ENCODE measurements at regions not wholly inside any gene's neighbourhood (a gene's known extent, or its start where the extent isn't known, plus 50 kb on each side); places are given as distances from the start of the nearest gene placed in this dataset.

- DNase-seq (ENCODE audit: low read depth, low spot score), result no peak
Observed at GRCh38 chr13:40211586-40211968, 454.9 kb downstream of the FOXO1 start.

GRCh38 chr13:40213779-40214178, 452.7 kb downstream of the FOXO1 start:
- DNase-seq (ENCODE audit: low read depth, low spot score), result no peak

- no peak for DNase-seq (ENCODE audit: low read depth, low spot score)
Observed at GRCh38 chr13:40215311-40215710, 451.1 kb downstream of the FOXO1 start.

GRCh38 chr13:40215747-40216146, 450.7 kb downstream of the FOXO1 start:
- DNase-seq (ENCODE audit: low read depth, low spot score), result no peak

- DNase-seq (ENCODE audit: low read depth, low spot score), result no peak
Observed at GRCh38 chr13:40217675-40218074, 448.8 kb downstream of the FOXO1 start.

- DNase-seq (ENCODE audit: low read depth, low spot score), result no peak
Observed at GRCh38 chr13:40220299-40220935, 446.0 kb downstream of the FOXO1 start.

GRCh38 chr13:40221131-40221459, 445.3 kb downstream of the FOXO1 start:
- no peak for DNase-seq (ENCODE audit: low read depth, low spot score)

GRCh38 chr13:40221460-40222201, 444.8 kb downstream of the FOXO1 start:
- DNase-seq (ENCODE audit: low read depth, low spot score), result no peak

GRCh38 chr13:40223585-40223984, 442.9 kb downstream of the FOXO1 start:
- DNase-seq (ENCODE audit: low read depth, low spot score), result no peak

GRCh38 chr13:40228496-40228895, 437.9 kb downstream of the FOXO1 start:
- no peak for DNase-seq (ENCODE audit: low read depth, low spot score)

- no peak for DNase-seq (ENCODE audit: low read depth, low spot score)
Observed at GRCh38 chr13:40228990-40229389, 437.5 kb downstream of the FOXO1 start.

- no peak for DNase-seq (ENCODE audit: low read depth, low spot score)
Observed at GRCh38 chr13:40230833-40231266, 435.6 kb downstream of the FOXO1 start.

GRCh38 chr13:40231311-40231710, 435.1 kb downstream of the FOXO1 start:
- no peak for DNase-seq (ENCODE audit: low read depth, low spot score)

- no peak for DNase-seq (ENCODE audit: low read depth, low spot score)
Observed at GRCh38 chr13:40231751-40232150, 434.7 kb downstream of the FOXO1 start.

GRCh38 chr13:40232311-40233040, 434.0 kb downstream of the FOXO1 start:
- no peak for DNase-seq (ENCODE audit: low read depth, low spot score)

- no peak for DNase-seq (ENCODE audit: low read depth, low spot score)
Observed at GRCh38 chr13:40233731-40234195, 432.7 kb downstream of the FOXO1 start.

- DNase-seq (ENCODE audit: low read depth, low spot score), result no peak
Observed at GRCh38 chr13:40235160-40235796, 431.2 kb downstream of the FOXO1 start.

- no peak for DNase-seq (ENCODE audit: low read depth, low spot score)
Observed at GRCh38 chr13:40236566-40237168, 429.8 kb downstream of the FOXO1 start.

GRCh38 chr13:40238761-40239160, 427.7 kb downstream of the FOXO1 start:
- no peak for DNase-seq (ENCODE audit: low read depth, low spot score)

GRCh38 chr13:40240293-40240692, 426.1 kb downstream of the FOXO1 start:
- DNase-seq (ENCODE audit: low read depth, low spot score), result no peak

GRCh38 chr13:40241125-40241798, 425.2 kb downstream of the FOXO1 start:
- DNase-seq (ENCODE audit: low read depth, low spot score), result no peak

All from brain pericyte (primary cell).